Fibroblast of lung (primary cell): ENCODE measurements at regions not wholly inside any gene's neighbourhood (a gene's known extent, or its start where the extent isn't known, plus 50 kb on each side); places are given as distances from the start of the nearest gene placed in this dataset.

Source experiments
- CTCF ChIP-seq, 2 donors: IDR thresholded peaks in 1 of 2; conservative IDR thresholded peaks in 1 of 2; 1 replicate in 1 of 2; 2 replicates in 1 of 2; pipeline ENCODE4 v1.5.1; 2011 to 2012; ENCODE audit warnings: low read length in 2 of 2, control low read depth in 1 of 2, inconsistent platforms in 1 of 2, low read depth in 1 of 2, mild to moderate bottlenecking in 1 of 2
- EZH2 ChIP-seq: IDR thresholded peaks from 2 replicates; pipeline ENCODE4 v1.5.1; 2012; ENCODE audit warnings: low read length, control low read depth, mild to moderate bottlenecking; ENCODE audit errors: missing control alignments

DNA sequence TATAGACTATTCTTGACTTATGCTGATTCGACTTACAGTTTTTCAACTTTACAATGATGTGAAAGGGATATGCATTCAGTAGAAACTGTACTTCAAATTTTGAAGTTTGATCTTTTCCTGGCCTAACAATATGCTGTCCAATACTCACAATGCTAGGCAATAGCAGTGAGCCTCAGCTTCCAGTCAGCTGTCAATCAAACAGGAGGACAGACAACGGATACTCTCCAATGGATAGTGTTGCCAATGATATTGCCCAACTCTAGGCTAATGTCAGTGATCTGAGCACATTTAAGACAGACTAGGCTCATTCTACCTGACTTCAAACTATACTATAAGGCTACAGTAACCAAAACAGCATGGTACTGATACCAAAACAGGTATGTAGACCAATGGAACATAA is 55.0 kb upstream of the ZNF280D start:
- TF ChIP-seq CTCF (conservative IDR thresholded peaks at IDR 0.05 in 1 of 2, IDR thresholded peaks at IDR 0.05 in 1 of 2; ENCODE audit: low read depth in 1 of 2, low read length in 2 of 2) (no peak), EZH2 (no peak)
